Urinary bladder (tissue), 3 donors: ENCODE measurements at regions not wholly inside any gene's neighbourhood (a gene's known extent, or its start where the extent isn't known, plus 50 kb on each side); places are given as distances from the start of the nearest gene placed in this dataset.

Experiments used
- DNase-seq: peaks from one replicate; pipeline ENCODE4 v3.0.0-alpha.2; 2015; ENCODE audit errors: extremely low spot score
- H3K27ac ChIP-seq: one replicate; pipeline ENCODE4 v1.5.1; 2013; ENCODE audit warnings: low read depth, mild to moderate bottlenecking, moderate library complexity
- H3K36me3 ChIP-seq: one replicate; pipeline ENCODE4 v1.6.1; 2013; ENCODE audit warnings: mild to moderate bottlenecking, moderate library complexity; ENCODE audit not compliant: insufficient read depth
- H3K4me1 ChIP-seq: one replicate; pipeline ENCODE4 v1.6.1; 2013; ENCODE audit warnings: mild to moderate bottlenecking, moderate library complexity; ENCODE audit not compliant: insufficient read depth
- H3K4me3 ChIP-seq: one replicate; pipeline ENCODE4 v1.5.1; 2013; ENCODE audit warnings: low read depth, low read length
- WGBS: extraction: QIAGEN DNeasy Blood & Tissue Kit; methylation state at CpG from one replicate; pipeline ENCODE4 v1.1.7; 2013; 5-methylcytosine and 5-hydroxymethylcytosine counted together
- donor health status: healthy with polysubstance abuse.
- donor health status: healthy.

DNA sequence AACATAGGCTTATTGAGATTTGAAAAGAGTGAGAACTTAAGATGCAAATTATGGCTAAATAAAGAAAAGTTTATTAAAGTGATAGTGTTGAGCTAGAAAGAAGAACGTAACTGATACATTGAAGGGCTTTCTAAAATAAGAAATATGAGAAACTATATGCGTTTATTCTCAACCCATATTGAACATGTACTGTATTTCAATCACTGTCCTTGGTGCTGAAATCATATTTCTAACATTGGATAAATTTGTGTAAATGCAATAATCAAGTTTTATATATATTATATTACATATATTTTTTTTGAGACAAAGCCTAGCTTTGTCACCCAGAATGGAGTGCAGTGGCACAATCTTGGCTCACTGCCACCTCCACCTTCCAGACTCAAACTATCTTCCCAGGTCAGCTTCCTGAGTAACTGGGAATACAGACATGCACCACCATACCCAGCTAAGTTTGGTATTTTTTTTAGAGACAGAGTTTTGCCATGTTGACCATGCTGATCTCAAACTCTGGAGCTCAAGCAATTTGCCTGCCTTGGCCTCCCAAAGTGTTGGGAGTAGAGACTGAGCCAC, 1065.8 kb downstream of the REEP3 start:
- Histone ChIP-seq H3K36me3 (no peaks in the 10 kb centered on the region), H3K4me1 (no peaks in the 10 kb centered on the region), H3K4me3 (no peak overlapping the region), H3K27ac (no peak overlapping the region)
- DNase-seq = no peak
- WGBS = 49% methylated on average over 2 of the region's 2 CpGs

DNA sequence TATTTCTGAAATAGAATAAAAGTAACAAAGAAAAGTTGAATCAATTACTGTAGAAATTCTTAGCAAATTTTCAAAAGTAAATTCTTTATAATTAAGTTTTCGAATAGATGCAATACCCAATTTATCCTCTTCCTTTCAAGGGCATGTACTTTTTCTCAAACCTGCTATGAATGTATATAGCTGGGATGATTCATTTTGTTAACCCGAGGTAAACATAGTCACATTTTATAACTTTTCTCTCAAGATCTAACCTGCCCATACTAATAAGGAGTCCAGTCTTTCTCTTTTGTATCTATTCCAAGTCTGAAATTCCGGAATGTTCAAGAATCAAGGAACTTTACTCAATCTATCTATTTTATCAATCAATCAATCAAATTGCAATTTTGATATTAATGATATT, 1072.9 kb downstream of the REEP3 start:
- 64% methylated on average over 3 of the region's 3 CpGs for WGBS

GRCh38 chr10:64598600-64598999, 1077.4 kb downstream of the REEP3 start:
- no peak for DNase-seq
- WGBS = 75% methylated on average over 1 of the region's 1 CpG
- Histone ChIP-seq H3K4me3 (no peak overlapping the region), H3K27ac (no peak overlapping the region), H3K4me1 (no peaks in the 10 kb centered on the region), H3K36me3 (no peaks in the 10 kb centered on the region)

More for the DNA sequence above, 1072.9 kb downstream of the REEP3 start:
- H3K4me3 ChIP-seq = no peak overlapping the region
- H3K36me3 ChIP-seq = no peaks in the 10 kb centered on the region
- H3K4me1 ChIP-seq = no peaks in the 10 kb centered on the region
- no peak overlapping the region for H3K27ac ChIP-seq
- DNase-seq = no peak

GRCh38 chr10:64601298-64601697, 1080.1 kb downstream of the REEP3 start:
- no peak overlapping the region for H3K27ac ChIP-seq
- H3K36me3 ChIP-seq = no peaks in the 10 kb centered on the region
- no peaks in the 10 kb centered on the region for H3K4me1 ChIP-seq
- H3K4me3 ChIP-seq = no peak overlapping the region
- no peak for DNase-seq
- WGBS = 59% methylated on average over 3 of the region's 3 CpGs

DNA sequence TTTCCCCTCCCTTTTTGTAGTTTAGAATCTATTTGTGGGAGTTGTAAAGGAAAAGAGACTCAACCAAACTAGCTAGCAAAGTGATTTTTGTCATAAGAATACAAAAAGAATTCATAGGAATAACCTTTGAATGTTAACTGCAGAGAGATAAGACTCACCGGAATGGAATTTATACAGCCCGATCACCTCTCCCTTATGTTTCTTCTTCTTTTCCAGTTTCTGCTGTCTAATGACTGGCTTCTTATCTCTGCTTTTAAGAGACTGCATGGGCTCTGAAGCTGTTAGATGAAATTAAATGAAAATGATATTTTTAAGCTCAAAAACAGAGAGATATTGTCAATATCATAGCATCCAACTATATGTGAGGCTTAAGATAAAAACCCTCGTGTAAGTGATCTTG, 1095.9 kb downstream of the REEP3 start:
- Histone ChIP-seq H3K27ac (no peak overlapping the region), H3K4me1 (no peaks in the 10 kb centered on the region), H3K4me3 (no peak overlapping the region), H3K36me3 (no peaks in the 10 kb centered on the region)
- no peak for DNase-seq
- 19% methylated on average over 3 of the region's 3 CpGs for WGBS

- WGBS = 62% methylated on average over 2 of the region's 2 CpGs
- no peaks in the 10 kb centered on the region for H3K4me1 ChIP-seq
- H3K4me3 ChIP-seq = no peak overlapping the region
- no peak overlapping the region for H3K27ac ChIP-seq
- DNase-seq = no peak
- no peaks in the 10 kb centered on the region for H3K36me3 ChIP-seq
Measured at GRCh38 chr10:64619102-64619501, 1097.9 kb downstream of the REEP3 start.

- Histone ChIP-seq H3K27ac (no peak overlapping the region), H3K4me1 (no peaks in the 10 kb centered on the region), H3K36me3 (no peaks in the 10 kb centered on the region), H3K4me3 (no peak overlapping the region)
- 93% methylated on average over 1 of the region's 1 CpG for WGBS
- no peak for DNase-seq
Measured at GRCh38 chr10:64626924-64627323, 1105.7 kb downstream of the REEP3 start.

DNA sequence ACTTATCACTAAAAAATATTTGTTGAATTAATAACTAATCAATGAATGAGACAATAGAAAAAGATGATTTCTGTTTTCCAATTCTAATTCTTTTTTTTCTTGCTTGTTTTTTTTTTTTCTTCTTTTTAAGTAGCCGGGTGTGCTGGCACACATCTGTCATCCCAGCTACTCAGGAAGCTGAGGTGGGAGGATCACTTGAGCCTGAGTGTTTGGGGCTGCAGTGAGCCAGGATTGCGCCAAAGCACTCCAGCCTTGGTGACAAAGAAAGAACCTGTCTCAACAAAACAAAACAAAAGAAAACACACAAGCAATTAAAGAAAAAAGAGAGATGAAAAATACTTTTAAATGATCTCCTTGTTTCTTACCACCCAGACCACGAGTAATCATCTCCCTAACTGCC, 1109.3 kb downstream of the REEP3 start:
- Histone ChIP-seq H3K4me1 (no peaks in the 10 kb centered on the region), H3K36me3 (no peaks in the 10 kb centered on the region), H3K4me3 (no peak overlapping the region), H3K27ac (no peak overlapping the region)
- DNase-seq = no peak
- 40% methylated on average over 3 of the region's 3 CpGs for WGBS

DNA sequence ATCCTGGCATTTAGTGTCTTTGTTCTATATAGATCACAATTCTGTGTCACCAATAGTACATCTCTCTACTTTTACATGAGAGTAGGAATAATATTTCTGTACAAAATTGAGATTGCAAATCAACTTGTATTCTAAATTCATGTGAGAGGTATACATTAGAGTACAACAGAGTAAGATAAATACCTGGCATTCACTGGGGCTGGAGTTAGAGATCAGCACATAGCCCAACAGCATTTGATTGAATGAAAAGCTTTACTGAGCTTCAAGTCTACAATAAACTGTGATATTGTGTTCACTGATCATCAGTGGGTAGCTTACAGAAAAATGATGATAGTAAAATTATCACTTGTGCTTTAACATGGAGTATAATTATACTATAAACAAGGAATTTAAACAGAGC, 1114.7 kb downstream of the REEP3 start:
- no peak for DNase-seq
- no peaks in the 10 kb centered on the region for H3K4me1 ChIP-seq
- H3K36me3 ChIP-seq = no peaks in the 10 kb centered on the region
- H3K4me3 ChIP-seq = no peak overlapping the region
- no peak overlapping the region for H3K27ac ChIP-seq

DNA sequence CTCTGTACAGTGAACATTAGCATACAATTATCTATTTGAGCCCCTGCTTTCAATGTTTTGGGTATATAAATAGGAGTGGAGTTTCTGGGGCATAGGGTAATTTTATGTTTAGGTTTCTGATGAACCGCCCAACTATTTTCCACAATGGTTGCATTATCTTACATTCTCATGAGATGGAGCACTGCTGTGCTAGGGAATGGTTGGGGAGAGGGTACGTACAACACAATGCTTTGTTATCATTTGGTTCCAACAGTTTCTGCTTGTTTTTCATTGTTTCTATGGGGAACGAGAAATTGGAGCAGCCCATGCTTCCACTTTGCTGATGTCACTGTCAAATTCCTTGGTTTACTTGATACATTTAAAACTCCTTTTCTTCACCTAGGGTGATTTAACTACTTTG, 1115.3 kb downstream of the REEP3 start:
- Histone ChIP-seq H3K27ac (no peak overlapping the region), H3K4me1 (no peaks in the 10 kb centered on the region), H3K36me3 (no peaks in the 10 kb centered on the region), H3K4me3 (no peak overlapping the region)
- WGBS = 69% methylated on average over 3 of the region's 3 CpGs
- no peak for DNase-seq

- Histone ChIP-seq H3K4me1 (no peaks in the 10 kb centered on the region), H3K36me3 (no peaks in the 10 kb centered on the region), H3K27ac (no peak overlapping the region), H3K4me3 (no peak overlapping the region)
- DNase-seq = no peak
- 69% methylated on average over 1 of the region's 1 CpG for WGBS
Measured at GRCh38 chr10:64637939-64638338, 1116.7 kb downstream of the REEP3 start.

- Histone ChIP-seq H3K4me3 (no peak overlapping the region), H3K27ac (no peak overlapping the region), H3K4me1 (no peaks in the 10 kb centered on the region), H3K36me3 (no peaks in the 10 kb centered on the region)
- 72% methylated on average over 3 of the region's 3 CpGs for WGBS
- no peak for DNase-seq
Measured at GRCh38 chr10:64648915-64649314, 1127.7 kb downstream of the REEP3 start.

- Histone ChIP-seq H3K4me3 (no peak overlapping the region), H3K4me1 (no peaks in the 10 kb centered on the region), H3K27ac (no peak overlapping the region), H3K36me3 (no peaks in the 10 kb centered on the region)
- 34% methylated on average over 2 of the region's 2 CpGs for WGBS
- no peak for DNase-seq
Measured at GRCh38 chr10:64658528-64658927, 1137.3 kb downstream of the REEP3 start.

DNA sequence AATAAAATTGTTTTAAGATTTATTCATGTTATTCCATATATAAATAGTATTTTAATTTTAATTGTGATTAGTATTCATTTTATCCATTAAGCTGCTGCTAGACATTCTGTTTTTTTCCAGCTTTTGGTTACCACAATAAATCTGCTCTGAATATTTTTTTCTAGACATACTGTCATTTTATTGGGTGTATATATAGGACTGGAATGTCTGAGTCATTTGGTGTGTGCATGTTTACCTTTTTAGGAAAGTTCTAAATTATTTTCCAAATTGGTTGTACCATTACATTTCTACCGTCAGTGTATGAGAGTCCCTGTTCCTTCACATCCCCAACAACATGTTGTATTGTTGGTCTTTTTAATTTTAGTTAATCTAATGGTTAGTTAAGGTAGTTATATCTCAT, 1138.1 kb downstream of the REEP3 start:
- no peaks in the 10 kb centered on the region for H3K36me3 ChIP-seq
- H3K27ac ChIP-seq = no peak overlapping the region
- no peaks in the 10 kb centered on the region for H3K4me1 ChIP-seq
- H3K4me3 ChIP-seq = no peak overlapping the region
- DNase-seq = no peak
- WGBS = 90% methylated on average over 1 of the region's 1 CpG

- no peaks in the 10 kb centered on the region for H3K36me3 ChIP-seq
- no peaks in the 10 kb centered on the region for H3K4me1 ChIP-seq
- 91% methylated on average over 3 of the region's 3 CpGs for WGBS
- no peak for DNase-seq
- no peak overlapping the region for H3K4me3 ChIP-seq
- H3K27ac ChIP-seq = no peak overlapping the region
Measured at GRCh38 chr10:64682043-64682442, 1160.8 kb downstream of the REEP3 start.
